HFF-Myc (cell line): ENCODE measurements at regions not wholly inside any gene's neighbourhood (a gene's known extent, or its start where the extent isn't known, plus 50 kb on each side); places are given as distances from the start of the nearest gene placed in this dataset.

Experiments used
- DNase-seq: peaks from one replicate; pipeline ENCODE4 v3.0.0-alpha.2; 2011; ENCODE audit warnings: low read depth; ENCODE audit errors: extremely low read depth
- H3K4me3 ChIP-seq: replicated peaks from 2 replicates; pipeline ENCODE4 v1.5.1; 2011; ENCODE audit warnings: low read depth, mild to moderate bottlenecking, control low read depth, low read length
- TF ChIP-seq, protein P1 (sequence below): IDR thresholded peaks from 2 replicates; pipeline ENCODE4 v1.5.1; 2012; ENCODE audit warnings: mild to moderate bottlenecking, low read depth, low read length, control low read depth; ENCODE audit errors: missing control alignments

DNA sequence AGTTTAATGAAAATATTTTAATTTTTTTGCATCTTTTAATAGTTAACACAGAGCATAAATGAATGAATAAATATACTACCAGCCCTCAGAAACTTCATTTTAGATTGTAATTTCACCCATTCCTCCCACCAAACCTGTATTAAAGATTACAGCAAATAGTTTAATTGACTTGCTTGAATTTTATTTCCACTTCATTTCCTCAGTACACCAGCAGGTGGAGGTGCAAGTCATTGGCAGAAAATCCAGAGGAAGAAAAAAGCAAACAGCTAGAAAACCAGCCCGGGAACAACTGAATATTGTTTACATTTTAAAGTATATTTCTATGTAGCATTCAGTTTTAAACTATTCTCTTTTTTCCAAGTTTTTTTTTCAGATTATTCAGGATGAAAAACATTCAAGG is 177.8 kb downstream of the OLFM4 start:
- no peak for DNase-seq
- no peak overlapping the region for H3K4me3 ChIP-seq
- TF ChIP-seq, protein P1, sequence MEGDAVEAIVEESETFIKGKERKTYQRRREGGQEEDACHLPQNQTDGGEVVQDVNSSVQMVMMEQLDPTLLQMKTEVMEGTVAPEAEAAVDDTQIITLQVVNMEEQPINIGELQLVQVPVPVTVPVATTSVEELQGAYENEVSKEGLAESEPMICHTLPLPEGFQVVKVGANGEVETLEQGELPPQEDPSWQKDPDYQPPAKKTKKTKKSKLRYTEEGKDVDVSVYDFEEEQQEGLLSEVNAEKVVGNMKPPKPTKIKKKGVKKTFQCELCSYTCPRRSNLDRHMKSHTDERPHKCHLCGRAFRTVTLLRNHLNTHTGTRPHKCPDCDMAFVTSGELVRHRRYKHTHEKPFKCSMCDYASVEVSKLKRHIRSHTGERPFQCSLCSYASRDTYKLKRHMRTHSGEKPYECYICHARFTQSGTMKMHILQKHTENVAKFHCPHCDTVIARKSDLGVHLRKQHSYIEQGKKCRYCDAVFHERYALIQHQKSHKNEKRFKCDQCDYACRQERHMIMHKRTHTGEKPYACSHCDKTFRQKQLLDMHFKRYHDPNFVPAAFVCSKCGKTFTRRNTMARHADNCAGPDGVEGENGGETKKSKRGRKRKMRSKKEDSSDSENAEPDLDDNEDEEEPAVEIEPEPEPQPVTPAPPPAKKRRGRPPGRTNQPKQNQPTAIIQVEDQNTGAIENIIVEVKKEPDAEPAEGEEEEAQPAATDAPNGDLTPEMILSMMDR: peak; percentile 5

- no peak overlapping the region for H3K4me3 ChIP-seq
- TF ChIP-seq, protein P1: no peak
- no peak for DNase-seq
These were observed 178.9 kb downstream of the OLFM4 start for GRCh38 chr13:53207556-53207955.

DNA sequence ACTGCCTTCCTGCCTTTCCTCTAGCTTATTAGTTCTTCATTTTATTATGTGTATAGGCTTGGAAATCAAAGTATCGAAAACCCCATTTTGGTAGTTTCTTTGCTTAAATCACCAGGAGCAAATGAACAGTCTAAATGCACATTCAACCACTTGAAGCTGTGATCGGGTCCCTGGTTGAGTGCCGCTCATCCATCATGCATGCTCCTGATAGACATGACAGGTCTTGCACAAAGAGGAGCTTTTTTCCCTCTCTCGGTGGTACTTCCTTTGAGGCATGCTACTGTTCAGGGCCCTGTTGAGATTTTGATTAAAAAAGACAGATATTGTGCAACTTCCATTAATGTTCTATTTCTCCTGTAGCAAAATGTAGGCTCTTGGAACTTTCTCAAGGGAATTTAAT is 185.8 kb downstream of the OLFM4 start:
- no peak overlapping the region for H3K4me3 ChIP-seq
- TF ChIP-seq, protein P1: no peak
- no peak for DNase-seq

DNA sequence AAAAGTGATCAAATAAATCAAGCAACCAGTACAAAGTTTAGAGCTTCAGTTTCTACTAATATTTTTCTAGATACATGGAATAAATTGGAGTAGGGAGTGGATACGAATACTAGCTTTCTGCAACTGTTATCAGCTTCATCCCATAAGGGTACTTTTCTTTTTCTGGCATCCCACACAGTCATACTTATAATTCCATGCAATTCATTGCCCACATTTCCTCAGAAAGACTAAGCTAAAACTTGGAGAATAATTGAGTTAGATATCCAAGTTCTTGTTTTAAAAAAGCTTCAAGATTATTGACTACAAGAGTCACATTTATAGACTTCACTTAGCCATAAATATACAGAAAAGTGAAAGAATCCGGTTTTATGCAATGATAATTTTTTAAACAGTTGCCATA is 186.9 kb downstream of the OLFM4 start:
- no peak for DNase-seq
- TF ChIP-seq, protein P1: no peak
- H3K4me3 ChIP-seq: no peak overlapping the region

GRCh38 chr13:53216773-53217172 is 188.2 kb downstream of the OLFM4 start:
- DNase-seq: no peak

DNA sequence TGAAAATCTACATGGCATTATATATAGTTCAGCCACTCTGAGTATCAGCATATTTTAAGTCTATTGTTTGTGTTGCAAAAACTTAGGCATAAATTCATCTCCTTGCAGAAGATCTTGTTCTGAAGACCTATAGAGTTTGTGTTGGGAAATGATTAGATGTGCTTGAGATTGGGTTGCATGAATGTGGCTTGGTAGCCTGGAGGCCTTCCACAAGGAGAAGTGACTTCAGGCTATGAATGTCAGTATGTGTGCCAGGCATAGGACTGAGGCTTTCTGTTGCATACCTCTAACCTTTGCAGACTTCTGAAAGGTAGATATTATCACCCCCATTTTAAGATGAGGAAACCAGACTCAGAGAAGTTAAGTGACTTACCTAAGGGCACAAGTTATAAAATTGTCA is 188.6 kb downstream of the OLFM4 start:
- no peak overlapping the region for H3K4me3 ChIP-seq
- TF ChIP-seq, protein P1: no peak
- DNase-seq: no peak

More at GRCh38 chr13:53216773-53217172, 188.2 kb downstream of the OLFM4 start:
- no peak overlapping the region for H3K4me3 ChIP-seq
- TF ChIP-seq, protein P1: no peak

- DNase-seq: no peak
- TF ChIP-seq, protein P1: no peak
- H3K4me3 ChIP-seq: no peak overlapping the region
These were observed 191.4 kb downstream of the OLFM4 start for GRCh38 chr13:53220038-53220437.
